ENCODE measurements at regions not wholly inside any gene's neighbourhood (a gene's known extent, or its start where the extent isn't known, plus 50 kb on each side); places are given as distances from the start of the nearest gene placed in this dataset.

DNA sequence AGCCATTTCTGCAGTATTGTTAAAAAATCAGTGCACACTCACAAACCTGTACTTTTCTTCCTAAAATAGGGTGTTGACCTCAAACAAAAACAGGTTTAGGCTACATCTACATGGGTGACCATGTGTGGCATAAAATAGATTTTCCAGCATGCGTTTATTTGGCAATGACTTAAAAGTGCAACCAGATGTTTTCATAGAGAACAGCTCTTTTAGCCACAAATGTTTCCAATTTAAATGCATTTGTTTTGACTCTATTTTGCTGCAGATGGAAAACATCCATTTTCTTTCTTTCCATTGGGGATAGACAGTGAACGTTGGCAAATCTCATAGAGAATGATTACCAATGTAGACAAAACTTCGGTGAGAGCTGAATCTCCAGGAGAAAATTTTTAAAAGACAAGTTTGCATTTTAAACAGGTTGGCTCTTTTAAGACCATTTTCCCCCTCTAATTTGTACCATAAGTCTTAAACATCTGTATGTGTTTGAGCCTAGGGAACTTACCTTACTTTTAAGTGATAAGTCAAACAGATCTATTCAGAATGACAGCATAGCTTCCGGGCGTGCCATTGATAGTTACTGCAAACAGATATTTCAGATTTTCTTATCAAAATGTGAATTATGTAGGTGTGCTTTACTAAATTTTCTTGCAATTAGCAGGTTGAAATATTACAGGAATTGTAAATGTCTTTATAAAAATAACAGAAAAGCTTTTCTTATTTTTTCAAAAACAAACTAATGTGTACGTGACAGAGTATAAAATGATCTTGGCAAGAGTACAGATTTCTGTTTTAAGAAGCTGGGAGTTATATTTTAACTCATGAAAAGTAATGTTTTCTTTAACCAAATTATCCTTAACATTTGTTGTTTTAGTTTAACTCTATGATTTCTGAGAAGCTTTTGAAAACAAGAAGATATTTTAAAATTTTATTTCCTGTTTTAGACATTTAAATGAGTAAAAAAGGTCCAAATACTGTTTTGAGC lies 144.9 kb downstream of the HGF start:
- H3K36me3 Mint-ChIP-seq: no peaks in the 10 kb centered on the region
- peaks cover 13% of the 10 kb centered on the region for H3K4me1 Mint-ChIP-seq
- no peak for DNase-seq (ENCODE audit: low spot score)
- H3K27me3 Mint-ChIP-seq (ENCODE audit: low read depth): no peaks in the 10 kb centered on the region
- no peak for TF ChIP-seq OVOL2 (CRISPR knock-in tag; IDR thresholded peaks at IDR 0.05; ENCODE audit: borderline replicate concordance)
- TF ChIP-seq, protein P1, sequence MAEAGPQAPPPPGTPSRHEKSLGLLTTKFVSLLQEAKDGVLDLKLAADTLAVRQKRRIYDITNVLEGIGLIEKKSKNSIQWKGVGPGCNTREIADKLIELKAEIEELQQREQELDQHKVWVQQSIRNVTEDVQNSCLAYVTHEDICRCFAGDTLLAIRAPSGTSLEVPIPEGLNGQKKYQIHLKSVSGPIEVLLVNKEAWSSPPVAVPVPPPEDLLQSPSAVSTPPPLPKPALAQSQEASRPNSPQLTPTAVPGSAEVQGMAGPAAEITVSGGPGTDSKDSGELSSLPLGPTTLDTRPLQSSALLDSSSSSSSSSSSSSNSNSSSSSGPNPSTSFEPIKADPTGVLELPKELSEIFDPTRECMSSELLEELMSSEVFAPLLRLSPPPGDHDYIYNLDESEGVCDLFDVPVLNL (CRISPR knock-in tag; IDR thresholded peaks at IDR 0.05; ENCODE audit: borderline replicate concordance, low read depth): no peak
- TF ChIP-seq MXD4 (CRISPR knock-in tag; IDR thresholded peaks at IDR 0.05; ENCODE audit: borderline replicate concordance): no peak
- no peak for TF ChIP-seq NFE2L1 (CRISPR knock-in tag; IDR thresholded peaks at IDR 0.05)
- TF ChIP-seq, protein P2, sequence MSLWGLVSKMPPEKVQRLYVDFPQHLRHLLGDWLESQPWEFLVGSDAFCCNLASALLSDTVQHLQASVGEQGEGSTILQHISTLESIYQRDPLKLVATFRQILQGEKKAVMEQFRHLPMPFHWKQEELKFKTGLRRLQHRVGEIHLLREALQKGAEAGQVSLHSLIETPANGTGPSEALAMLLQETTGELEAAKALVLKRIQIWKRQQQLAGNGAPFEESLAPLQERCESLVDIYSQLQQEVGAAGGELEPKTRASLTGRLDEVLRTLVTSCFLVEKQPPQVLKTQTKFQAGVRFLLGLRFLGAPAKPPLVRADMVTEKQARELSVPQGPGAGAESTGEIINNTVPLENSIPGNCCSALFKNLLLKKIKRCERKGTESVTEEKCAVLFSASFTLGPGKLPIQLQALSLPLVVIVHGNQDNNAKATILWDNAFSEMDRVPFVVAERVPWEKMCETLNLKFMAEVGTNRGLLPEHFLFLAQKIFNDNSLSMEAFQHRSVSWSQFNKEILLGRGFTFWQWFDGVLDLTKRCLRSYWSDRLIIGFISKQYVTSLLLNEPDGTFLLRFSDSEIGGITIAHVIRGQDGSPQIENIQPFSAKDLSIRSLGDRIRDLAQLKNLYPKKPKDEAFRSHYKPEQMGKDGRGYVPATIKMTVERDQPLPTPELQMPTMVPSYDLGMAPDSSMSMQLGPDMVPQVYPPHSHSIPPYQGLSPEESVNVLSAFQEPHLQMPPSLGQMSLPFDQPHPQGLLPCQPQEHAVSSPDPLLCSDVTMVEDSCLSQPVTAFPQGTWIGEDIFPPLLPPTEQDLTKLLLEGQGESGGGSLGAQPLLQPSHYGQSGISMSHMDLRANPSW (CRISPR knock-in tag; conservative IDR thresholded peaks at IDR 0.05; ENCODE audit: low read depth): no peak
- TF ChIP-seq, protein P3, sequence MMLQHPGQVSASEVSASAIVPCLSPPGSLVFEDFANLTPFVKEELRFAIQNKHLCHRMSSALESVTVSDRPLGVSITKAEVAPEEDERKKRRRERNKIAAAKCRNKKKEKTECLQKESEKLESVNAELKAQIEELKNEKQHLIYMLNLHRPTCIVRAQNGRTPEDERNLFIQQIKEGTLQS (CRISPR knock-in tag; conservative IDR thresholded peaks at IDR 0.05): no peak
- TF ChIP-seq ATF1 (CRISPR knock-in tag; IDR thresholded peaks at IDR 0.05): no peak
- TF ChIP-seq ZNF416 (CRISPR knock-in tag; IDR thresholded peaks at IDR 0.05): no peak
- TF ChIP-seq NFYB (CRISPR knock-in tag; conservative IDR thresholded peaks at IDR 0.05; ENCODE audit: low read depth): no peak
- TF ChIP-seq, protein P4, sequence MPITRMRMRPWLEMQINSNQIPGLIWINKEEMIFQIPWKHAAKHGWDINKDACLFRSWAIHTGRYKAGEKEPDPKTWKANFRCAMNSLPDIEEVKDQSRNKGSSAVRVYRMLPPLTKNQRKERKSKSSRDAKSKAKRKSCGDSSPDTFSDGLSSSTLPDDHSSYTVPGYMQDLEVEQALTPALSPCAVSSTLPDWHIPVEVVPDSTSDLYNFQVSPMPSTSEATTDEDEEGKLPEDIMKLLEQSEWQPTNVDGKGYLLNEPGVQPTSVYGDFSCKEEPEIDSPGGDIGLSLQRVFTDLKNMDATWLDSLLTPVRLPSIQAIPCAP (CRISPR knock-in tag; IDR thresholded peaks at IDR 0.05): no peak
- TF ChIP-seq, protein P5, sequence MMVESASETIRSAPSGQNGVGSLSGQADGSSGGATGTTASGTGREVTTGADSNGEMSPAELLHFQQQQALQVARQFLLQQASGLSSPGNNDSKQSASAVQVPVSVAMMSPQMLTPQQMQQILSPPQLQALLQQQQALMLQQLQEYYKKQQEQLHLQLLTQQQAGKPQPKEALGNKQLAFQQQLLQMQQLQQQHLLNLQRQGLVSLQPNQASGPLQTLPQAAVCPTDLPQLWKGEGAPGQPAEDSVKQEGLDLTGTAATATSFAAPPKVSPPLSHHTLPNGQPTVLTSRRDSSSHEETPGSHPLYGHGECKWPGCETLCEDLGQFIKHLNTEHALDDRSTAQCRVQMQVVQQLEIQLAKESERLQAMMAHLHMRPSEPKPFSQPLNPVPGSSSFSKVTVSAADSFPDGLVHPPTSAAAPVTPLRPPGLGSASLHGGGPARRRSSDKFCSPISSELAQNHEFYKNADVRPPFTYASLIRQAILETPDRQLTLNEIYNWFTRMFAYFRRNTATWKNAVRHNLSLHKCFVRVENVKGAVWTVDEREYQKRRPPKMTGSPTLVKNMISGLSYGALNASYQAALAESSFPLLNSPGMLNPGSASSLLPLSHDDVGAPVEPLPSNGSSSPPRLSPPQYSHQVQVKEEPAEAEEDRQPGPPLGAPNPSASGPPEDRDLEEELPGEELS (CRISPR knock-in tag; IDR thresholded peaks at IDR 0.05): no peak
- TF ChIP-seq, protein P6, sequence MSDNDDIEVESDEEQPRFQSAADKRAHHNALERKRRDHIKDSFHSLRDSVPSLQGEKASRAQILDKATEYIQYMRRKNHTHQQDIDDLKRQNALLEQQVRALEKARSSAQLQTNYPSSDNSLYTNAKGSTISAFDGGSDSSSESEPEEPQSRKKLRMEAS (CRISPR knock-in tag; IDR thresholded peaks at IDR 0.05): no peak
- TF ChIP-seq MYBL2 (CRISPR knock-in tag; IDR thresholded peaks at IDR 0.05): no peak
- CTCF ChIA-PET: no interaction called here
- no peaks in the 10 kb centered on the region for H3K9me3 Mint-ChIP-seq
- no peak for ATAC-seq
- H3K27ac Mint-ChIP-seq: 0 out of 2 replicates have a peak overlapping the region, but pooled peaks have one; percentile 50
- POLR2A ChIA-PET: no interaction called here
- no peak overlapping the region for H3K4me3 Mint-ChIP-seq

DNA sequence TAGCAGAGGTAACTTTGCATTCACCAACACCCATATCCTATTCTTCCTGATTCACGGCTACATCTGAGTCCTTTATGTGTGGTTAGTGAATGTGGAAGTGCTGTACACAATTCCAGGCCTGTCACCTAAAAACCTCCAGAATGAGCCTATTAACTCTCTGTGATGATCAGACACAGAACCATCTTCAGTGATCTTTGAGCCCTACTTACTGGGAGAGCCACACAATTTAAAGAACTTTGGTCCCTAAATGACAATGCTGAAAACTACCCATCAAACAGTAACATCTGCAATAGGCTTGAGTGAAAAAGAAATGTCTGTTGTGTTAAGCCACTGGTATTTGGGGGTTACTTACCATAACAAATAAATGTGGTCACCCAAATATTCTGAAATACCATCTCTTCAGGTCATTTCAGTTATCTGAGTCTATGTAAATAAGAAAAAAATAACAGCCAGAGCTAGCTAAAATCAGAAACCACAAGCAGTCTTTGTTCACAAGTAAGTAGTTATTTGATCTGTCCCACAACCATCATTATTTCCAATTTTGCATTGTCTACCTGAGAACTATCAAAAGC lies 145.7 kb downstream of the HGF start:
- DNase-seq (ENCODE audit: low spot score) (no peak), ATAC-seq (no peak)
- POLR2A ChIA-PET: no interaction called here
- Mint-ChIP-seq H3K4me3 (no peak overlapping the region), H3K4me1 (peaks cover 13% of the 10 kb centered on the region), H3K36me3 (no peaks in the 10 kb centered on the region), H3K9me3 (no peaks in the 10 kb centered on the region), H3K27me3 (ENCODE audit: low read depth) (no peaks in the 10 kb centered on the region), H3K27ac (0 out of 2 replicates have a peak overlapping the region, but pooled peaks have one; percentile 50)
- CTCF ChIA-PET: no interaction called here
- TF ChIP-seq, protein P7, sequence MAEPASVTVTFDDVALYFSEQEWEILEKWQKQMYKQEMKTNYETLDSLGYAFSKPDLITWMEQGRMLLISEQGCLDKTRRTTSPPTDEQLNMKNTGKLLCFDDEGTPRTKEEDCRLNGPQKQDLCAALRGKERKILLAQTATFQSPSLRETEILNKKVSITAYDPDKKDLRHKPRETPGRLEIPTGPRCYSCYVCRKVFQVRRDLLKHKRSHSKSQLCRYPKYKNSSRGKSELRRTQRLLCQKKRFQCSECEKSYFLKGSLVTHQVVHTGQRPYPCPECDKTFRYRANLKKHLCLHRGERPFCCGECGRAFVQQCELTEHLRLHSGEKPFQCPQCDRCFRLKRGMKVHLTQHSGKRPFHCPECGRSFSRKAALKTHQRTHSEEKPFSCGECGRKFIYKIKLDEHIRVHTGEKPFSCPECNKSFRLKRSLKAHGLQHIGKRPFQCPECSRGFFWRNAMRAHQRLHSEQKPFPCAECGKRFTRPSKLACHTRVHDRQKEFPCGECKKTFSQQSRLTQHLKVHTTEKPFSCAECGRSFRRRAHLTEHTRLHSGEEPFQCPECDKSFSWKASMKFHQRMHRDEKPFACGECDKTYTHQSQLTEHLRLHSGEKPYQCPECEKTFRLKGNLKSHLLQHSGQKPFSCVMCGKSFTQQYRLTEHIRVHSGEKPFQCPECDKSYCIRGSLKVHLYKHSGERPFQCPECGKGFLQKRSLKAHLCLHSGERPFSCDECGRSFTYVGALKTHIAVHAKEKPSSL (CRISPR knock-in tag; conservative IDR thresholded peaks at IDR 0.05): no peak
- TF ChIP-seq TCF7 (CRISPR knock-in tag; IDR thresholded peaks at IDR 0.05; ENCODE audit: low read depth) (no peak), RORB (CRISPR knock-in tag; IDR thresholded peaks at IDR 0.05) (no peak), ZBTB21 (CRISPR knock-in tag; IDR thresholded peaks at IDR 0.05; ENCODE audit: borderline replicate concordance) (no peak)
- TF ChIP-seq, protein P8, sequence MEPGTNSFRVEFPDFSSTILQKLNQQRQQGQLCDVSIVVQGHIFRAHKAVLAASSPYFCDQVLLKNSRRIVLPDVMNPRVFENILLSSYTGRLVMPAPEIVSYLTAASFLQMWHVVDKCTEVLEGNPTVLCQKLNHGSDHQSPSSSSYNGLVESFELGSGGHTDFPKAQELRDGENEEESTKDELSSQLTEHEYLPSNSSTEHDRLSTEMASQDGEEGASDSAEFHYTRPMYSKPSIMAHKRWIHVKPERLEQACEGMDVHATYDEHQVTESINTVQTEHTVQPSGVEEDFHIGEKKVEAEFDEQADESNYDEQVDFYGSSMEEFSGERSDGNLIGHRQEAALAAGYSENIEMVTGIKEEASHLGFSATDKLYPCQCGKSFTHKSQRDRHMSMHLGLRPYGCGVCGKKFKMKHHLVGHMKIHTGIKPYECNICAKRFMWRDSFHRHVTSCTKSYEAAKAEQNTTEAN (CRISPR knock-in tag; IDR thresholded peaks at IDR 0.05): no peak
- TF ChIP-seq, protein P9, sequence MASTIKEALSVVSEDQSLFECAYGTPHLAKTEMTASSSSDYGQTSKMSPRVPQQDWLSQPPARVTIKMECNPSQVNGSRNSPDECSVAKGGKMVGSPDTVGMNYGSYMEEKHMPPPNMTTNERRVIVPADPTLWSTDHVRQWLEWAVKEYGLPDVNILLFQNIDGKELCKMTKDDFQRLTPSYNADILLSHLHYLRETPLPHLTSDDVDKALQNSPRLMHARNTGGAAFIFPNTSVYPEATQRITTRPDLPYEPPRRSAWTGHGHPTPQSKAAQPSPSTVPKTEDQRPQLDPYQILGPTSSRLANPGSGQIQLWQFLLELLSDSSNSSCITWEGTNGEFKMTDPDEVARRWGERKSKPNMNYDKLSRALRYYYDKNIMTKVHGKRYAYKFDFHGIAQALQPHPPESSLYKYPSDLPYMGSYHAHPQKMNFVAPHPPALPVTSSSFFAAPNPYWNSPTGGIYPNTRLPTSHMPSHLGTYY (CRISPR knock-in tag; IDR thresholded peaks at IDR 0.05): no peak
